Endothelial cell (in vitro differentiated cells): ENCODE measurements at regions not wholly inside any gene's neighbourhood (a gene's known extent, or its start where the extent isn't known, plus 50 kb on each side); places are given as distances from the start of the nearest gene placed in this dataset.

Experiments
- DNase-seq: peaks from one replicate; pipeline ENCODE4 v3.0.0; 2021; ENCODE audit warnings: low spot score
- H3K27ac Mint-ChIP-seq: one replicate; pipeline ENCODE4 v1.8.0; 2021; ENCODE audit warnings: mixed read lengths, inconsistent platforms; ENCODE audit not compliant: unreplicated experiment
- H3K27me3 Mint-ChIP-seq: one replicate; pipeline ENCODE4 v1.8.0; 2021; ENCODE audit warnings: mild to moderate bottlenecking, moderate library complexity, mixed read lengths, inconsistent platforms; ENCODE audit not compliant: unreplicated experiment
- H3K36me3 Mint-ChIP-seq: one replicate; pipeline ENCODE4 v1.8.0; 2021; ENCODE audit warnings: mild to moderate bottlenecking, low read depth, mixed read lengths, inconsistent platforms; ENCODE audit not compliant: unreplicated experiment
- H3K4me1 Mint-ChIP-seq: one replicate; pipeline ENCODE4 v1.8.0; 2021; ENCODE audit warnings: mild to moderate bottlenecking, mixed read lengths, inconsistent platforms; ENCODE audit not compliant: unreplicated experiment
- H3K4me3 Mint-ChIP-seq: one replicate; pipeline ENCODE4 v1.8.0; 2021; ENCODE audit warnings: mild to moderate bottlenecking, mixed read lengths, inconsistent platforms; ENCODE audit not compliant: unreplicated experiment
- H3K9me3 Mint-ChIP-seq: one replicate; pipeline ENCODE4 v1.8.0; 2021; ENCODE audit warnings: mixed read lengths, inconsistent platforms; ENCODE audit not compliant: unreplicated experiment
- CTCF ChIP-seq: fragments of 200-600 bp; sonication (generic); IDR thresholded peaks from one replicate; pipeline ENCODE4 v1.5.0; 2021; ENCODE audit warnings: antibody characterized with exemption; ENCODE audit not compliant: unreplicated experiment

GRCh38 chr16:35170610-35171009 is 1711.2 kb downstream of the TP53TG3F start:
- TF ChIP-seq CTCF: no peak
- Mint-ChIP-seq H3K27ac (no peak overlapping the region), H3K27me3 (peaks cover 7% of the 10 kb centered on the region), H3K4me1 (no peaks in the 10 kb centered on the region), H3K4me3 (no peak overlapping the region), H3K9me3 (peaks cover 23% of the 10 kb centered on the region), H3K36me3 (peaks cover 3% of the 10 kb centered on the region)
- DNase-seq: no peak

- Mint-ChIP-seq H3K9me3 (peaks cover 23% of the 10 kb centered on the region), H3K36me3 (peaks cover 3% of the 10 kb centered on the region)
Observed at GRCh38 chr16:35171106-35171505, 1711.7 kb downstream of the TP53TG3F start.

GRCh38 chr16:35173295-35173694 is 1713.9 kb downstream of the TP53TG3F start:
- Mint-ChIP-seq H3K27ac (no peak overlapping the region), H3K27me3 (peaks cover 11% of the 10 kb centered on the region), H3K36me3 (peaks cover 6% of the 10 kb centered on the region), H3K4me3 (no peak overlapping the region), H3K4me1 (no peaks in the 10 kb centered on the region), H3K9me3 (peaks cover 27% of the 10 kb centered on the region)
- no peak for DNase-seq
- TF ChIP-seq CTCF: no peak

More at GRCh38 chr16:35171106-35171505, 1711.7 kb downstream of the TP53TG3F start:
- no peak for DNase-seq
- Mint-ChIP-seq H3K4me3 (no peak overlapping the region), H3K27ac (no peak overlapping the region), H3K27me3 (peaks cover 7% of the 10 kb centered on the region), H3K4me1 (no peaks in the 10 kb centered on the region)
- TF ChIP-seq CTCF: no peak

- TF ChIP-seq CTCF: no peak
- no peaks in the 10 kb centered on the region for H3K4me1 Mint-ChIP-seq
- no peak overlapping the region for H3K4me3 Mint-ChIP-seq
- no peak for DNase-seq
- no peak overlapping the region for H3K27ac Mint-ChIP-seq
- peaks cover 6% of the 10 kb centered on the region for H3K36me3 Mint-ChIP-seq
- peaks cover 11% of the 10 kb centered on the region for H3K27me3 Mint-ChIP-seq
- peaks cover 34% of the 10 kb centered on the region for H3K9me3 Mint-ChIP-seq
Observed at GRCh38 chr16:35174016-35174415, 1714.6 kb downstream of the TP53TG3F start.

GRCh38 chr16:35176449-35176848 is 1717.0 kb downstream of the TP53TG3F start:
- no peak for DNase-seq
- no peaks in the 10 kb centered on the region for H3K4me1 Mint-ChIP-seq
- H3K36me3 Mint-ChIP-seq: peaks cover 6% of the 10 kb centered on the region
- H3K4me3 Mint-ChIP-seq: no peak overlapping the region
- H3K27ac Mint-ChIP-seq: no peak overlapping the region
- peaks cover 35% of the 10 kb centered on the region for H3K9me3 Mint-ChIP-seq
- no peak for TF ChIP-seq CTCF
- H3K27me3 Mint-ChIP-seq: peaks cover 11% of the 10 kb centered on the region
